ENCODE measurements at regions not wholly inside any gene's neighbourhood (a gene's known extent, or its start where the extent isn't known, plus 50 kb on each side); places are given as distances from the start of the nearest gene placed in this dataset.

DNA sequence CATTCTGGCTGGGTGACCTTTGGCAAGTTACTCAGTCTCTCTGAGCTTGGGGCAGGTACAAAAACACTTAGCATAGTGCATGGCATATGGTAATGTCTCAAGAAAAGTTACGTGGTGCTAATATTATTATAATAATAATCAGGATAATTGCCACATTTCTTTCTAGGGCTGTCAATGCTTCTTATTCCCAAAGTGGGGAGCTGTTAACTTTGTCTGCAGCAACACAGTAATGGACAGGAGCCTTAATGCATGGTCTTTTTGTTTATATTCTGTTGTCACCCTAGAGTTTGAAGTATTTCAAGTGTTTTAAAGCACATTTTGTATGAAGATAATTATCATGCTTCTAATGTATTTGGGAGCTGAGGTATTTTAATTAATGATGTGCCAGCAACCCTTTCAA lies 121.8 kb downstream of the FHIP1A start:
- Histone ChIP-seq H3K27me3 (ENCODE audit: control insufficient read depth, insufficient read depth, low read length) (no peaks in the 10 kb centered on the region), H3K4me3 (ENCODE audit: low read depth, low read length) (no peak overlapping the region), H3K36me3 (ENCODE audit: control insufficient read depth, insufficient read depth, low read length) (no peaks in the 10 kb centered on the region)
- TF ChIP-seq, protein P1, sequence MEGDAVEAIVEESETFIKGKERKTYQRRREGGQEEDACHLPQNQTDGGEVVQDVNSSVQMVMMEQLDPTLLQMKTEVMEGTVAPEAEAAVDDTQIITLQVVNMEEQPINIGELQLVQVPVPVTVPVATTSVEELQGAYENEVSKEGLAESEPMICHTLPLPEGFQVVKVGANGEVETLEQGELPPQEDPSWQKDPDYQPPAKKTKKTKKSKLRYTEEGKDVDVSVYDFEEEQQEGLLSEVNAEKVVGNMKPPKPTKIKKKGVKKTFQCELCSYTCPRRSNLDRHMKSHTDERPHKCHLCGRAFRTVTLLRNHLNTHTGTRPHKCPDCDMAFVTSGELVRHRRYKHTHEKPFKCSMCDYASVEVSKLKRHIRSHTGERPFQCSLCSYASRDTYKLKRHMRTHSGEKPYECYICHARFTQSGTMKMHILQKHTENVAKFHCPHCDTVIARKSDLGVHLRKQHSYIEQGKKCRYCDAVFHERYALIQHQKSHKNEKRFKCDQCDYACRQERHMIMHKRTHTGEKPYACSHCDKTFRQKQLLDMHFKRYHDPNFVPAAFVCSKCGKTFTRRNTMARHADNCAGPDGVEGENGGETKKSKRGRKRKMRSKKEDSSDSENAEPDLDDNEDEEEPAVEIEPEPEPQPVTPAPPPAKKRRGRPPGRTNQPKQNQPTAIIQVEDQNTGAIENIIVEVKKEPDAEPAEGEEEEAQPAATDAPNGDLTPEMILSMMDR (IDR thresholded peaks at IDR 0.05; ENCODE audit: insufficient read depth, low read depth, low read length): no peak
- CTCF ChIA-PET: no interaction called here
- DNase-seq (ENCODE audit: low read depth): no peak
- POLR2A ChIA-PET: no interaction called here

DNA sequence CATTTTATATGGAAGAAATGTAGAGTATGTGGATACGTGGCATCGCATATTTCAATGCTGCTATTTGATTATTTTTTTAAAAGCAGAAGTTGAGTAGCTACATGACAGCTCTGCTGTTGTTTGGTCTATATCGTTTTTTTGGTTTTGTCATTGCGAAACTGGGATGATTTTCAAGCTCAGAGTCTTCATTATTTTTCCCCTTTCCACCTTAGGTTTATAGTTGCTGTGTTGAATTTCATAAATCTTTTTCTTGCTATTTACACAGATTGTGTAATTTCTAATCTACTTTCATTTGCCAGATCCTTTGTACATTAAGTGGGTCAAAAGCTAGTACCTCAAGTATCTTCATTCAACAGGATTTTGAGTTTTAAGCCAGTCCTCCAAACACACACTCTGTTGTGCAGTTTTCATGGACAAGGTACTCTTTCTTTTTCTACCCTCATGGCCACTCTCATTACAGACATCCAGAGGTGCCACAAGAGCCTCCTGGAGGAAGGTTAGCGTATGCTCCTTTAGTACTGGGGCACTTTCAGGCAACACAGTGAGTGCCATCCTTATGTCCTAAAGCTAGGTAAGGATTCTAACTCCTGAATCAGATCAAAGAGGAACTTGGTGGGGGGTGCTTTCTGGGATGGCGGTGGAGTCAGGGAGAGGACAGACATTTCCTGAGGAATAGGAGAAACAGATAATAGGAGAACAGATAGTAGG lies 123.2 kb downstream of the FHIP1A start:
- Histone ChIP-seq H3K4me3 (ENCODE audit: low read depth, low read length) (no peak overlapping the region), H3K36me3 (ENCODE audit: control insufficient read depth, insufficient read depth, low read length) (no peaks in the 10 kb centered on the region), H3K27me3 (ENCODE audit: control insufficient read depth, insufficient read depth, low read length) (no peaks in the 10 kb centered on the region)
- ChIA-PET CTCF (interaction anchor here (1.1 to 1.2 kb wide), 2 partner anchors 10 to 72 kb away, joined by 3 read pairs; no protein-coding TSS in a partner anchor), POLR2A (no interaction called here)
- TF ChIP-seq, protein P1 (IDR thresholded peaks at IDR 0.05; ENCODE audit: insufficient read depth, low read depth, low read length): no peak
- no peak for DNase-seq (ENCODE audit: low read depth)

DNA sequence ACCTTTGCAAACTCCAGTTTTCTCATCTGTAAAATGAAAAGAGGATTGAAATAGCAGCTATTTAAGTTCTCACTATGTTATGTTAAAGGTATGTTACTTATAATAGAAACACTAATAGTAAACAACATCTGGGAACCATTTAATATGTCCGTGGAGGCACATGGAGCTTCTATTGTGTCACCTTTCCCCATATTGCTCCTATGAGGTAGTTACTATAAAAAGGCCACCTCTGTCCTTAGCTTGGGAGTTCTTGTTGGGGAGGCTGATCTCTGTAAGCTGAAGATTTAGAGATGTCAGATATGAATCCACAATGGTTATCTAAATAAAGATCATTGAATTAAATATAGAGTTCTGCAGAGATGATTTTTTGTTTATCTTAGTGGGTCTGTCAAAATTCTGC lies 125.2 kb downstream of the FHIP1A start:
- DNase-seq (ENCODE audit: low read depth): no peak
- Histone ChIP-seq H3K27me3 (ENCODE audit: control insufficient read depth, insufficient read depth, low read length) (no peaks in the 10 kb centered on the region), H3K4me3 (ENCODE audit: low read depth, low read length) (no peak overlapping the region), H3K36me3 (ENCODE audit: control insufficient read depth, insufficient read depth, low read length) (no peaks in the 10 kb centered on the region)
- ChIA-PET CTCF (no interaction called here), POLR2A (no interaction called here)
- TF ChIP-seq, protein P1 (IDR thresholded peaks at IDR 0.05; ENCODE audit: insufficient read depth, low read depth, low read length): no peak

DNA sequence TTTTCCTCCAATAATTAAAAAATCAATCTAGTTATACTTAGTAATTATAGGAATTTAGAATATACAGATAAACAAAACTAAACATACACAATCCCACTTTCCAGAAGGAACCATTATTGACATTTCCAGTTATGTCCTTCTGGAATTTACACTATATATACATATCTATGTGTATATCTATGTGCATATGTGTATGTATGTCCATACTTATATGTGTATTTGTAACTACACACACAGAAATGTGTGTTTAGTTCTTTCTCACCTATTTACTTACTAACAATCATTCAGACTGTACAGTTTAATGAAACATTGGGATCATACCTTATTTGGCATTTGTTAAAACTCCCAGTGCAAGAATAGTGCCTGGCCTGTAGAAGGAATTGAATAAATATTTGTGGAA lies 126.4 kb downstream of the FHIP1A start:
- ChIA-PET POLR2A (no interaction called here), CTCF (no interaction called here)
- no peaks in the 10 kb centered on the region for H3K36me3 ChIP-seq (ENCODE audit: control insufficient read depth, insufficient read depth, low read length)
- no peak overlapping the region for H3K4me3 ChIP-seq (ENCODE audit: low read depth, low read length)
- DNase-seq (ENCODE audit: low read depth): no peak
- no peaks in the 10 kb centered on the region for H3K27me3 ChIP-seq (ENCODE audit: control insufficient read depth, insufficient read depth, low read length)
- TF ChIP-seq, protein P1 (IDR thresholded peaks at IDR 0.05; ENCODE audit: insufficient read depth, low read depth, low read length): no peak

DNA sequence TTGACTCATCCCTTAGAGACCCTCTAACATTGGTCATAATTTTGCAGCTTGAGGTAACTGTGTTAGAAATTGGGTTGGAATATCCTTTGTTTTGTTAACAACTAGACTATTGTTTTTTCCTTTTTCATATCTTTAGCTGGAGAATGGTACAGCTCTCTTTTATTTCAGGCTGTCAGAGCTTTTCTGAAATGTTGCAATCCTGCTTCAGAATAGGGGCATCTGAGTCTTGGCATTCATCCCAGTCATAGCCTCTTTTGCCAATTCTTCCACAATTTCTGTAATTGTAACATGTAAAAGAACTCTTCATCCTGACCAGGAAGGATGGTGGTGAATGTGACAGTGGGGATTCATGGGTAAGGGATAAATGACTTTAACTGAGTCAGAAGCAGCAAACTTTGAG lies 128.7 kb downstream of the FHIP1A start:
- no peak for DNase-seq (ENCODE audit: low read depth)
- Histone ChIP-seq H3K27me3 (ENCODE audit: control insufficient read depth, insufficient read depth, low read length) (no peaks in the 10 kb centered on the region), H3K4me3 (ENCODE audit: low read depth, low read length) (no peak overlapping the region), H3K36me3 (ENCODE audit: control insufficient read depth, insufficient read depth, low read length) (no peaks in the 10 kb centered on the region)
- ChIA-PET CTCF (no interaction called here), POLR2A (interaction anchor here (0.6 kb wide), 1 partner anchor 120 kb away, joined by 3 read pairs; no protein-coding TSS in a partner anchor)
- TF ChIP-seq, protein P1 (IDR thresholded peaks at IDR 0.05; ENCODE audit: insufficient read depth, low read depth, low read length): no peak
